MG63 (cell line): ENCODE measurements at regions not wholly inside any gene's neighbourhood (a gene's known extent, or its start where the extent isn't known, plus 50 kb on each side); places are given as distances from the start of the nearest gene placed in this dataset.
A peak's percentile ranks its signal among the peaks of the same experiment; 100 is the strongest.
"Not testable (repeated sequence)": the region's sequence is repeated elsewhere in the genome, so short reads cannot be mapped to it uniquely, and the experiment has no call there.

Experiments used
- DNase-seq: peaks from one replicate; pipeline ENCODE4 v3.0.0-alpha.2; 2020
- H3K27me3 ChIP-seq: fragments of 250-450 bp; sonication (Bioruptor Pico); 2 replicates; pipeline ENCODE4 v1.5.1; 2020; ENCODE audit warnings: mild to moderate bottlenecking, moderate library complexity
- H3K36me3 ChIP-seq: fragments of 250-450 bp; sonication (Bioruptor Pico); 2 replicates; pipeline ENCODE4 v1.5.1; 2020; ENCODE audit warnings: mild to moderate bottlenecking, moderate library complexity
- H3K4me3 ChIP-seq: fragments of 250-450 bp; sonication (Bioruptor Pico); 2 replicates; pipeline ENCODE4 v1.5.1; 2020; ENCODE audit warnings: mild to moderate bottlenecking, moderate library complexity
- H3K9me3 ChIP-seq: fragments of 250-450 bp; sonication (Bioruptor Pico); 2 replicates; pipeline ENCODE4 v1.5.1; 2020; ENCODE audit warnings: mild to moderate bottlenecking, moderate library complexity

DNA sequence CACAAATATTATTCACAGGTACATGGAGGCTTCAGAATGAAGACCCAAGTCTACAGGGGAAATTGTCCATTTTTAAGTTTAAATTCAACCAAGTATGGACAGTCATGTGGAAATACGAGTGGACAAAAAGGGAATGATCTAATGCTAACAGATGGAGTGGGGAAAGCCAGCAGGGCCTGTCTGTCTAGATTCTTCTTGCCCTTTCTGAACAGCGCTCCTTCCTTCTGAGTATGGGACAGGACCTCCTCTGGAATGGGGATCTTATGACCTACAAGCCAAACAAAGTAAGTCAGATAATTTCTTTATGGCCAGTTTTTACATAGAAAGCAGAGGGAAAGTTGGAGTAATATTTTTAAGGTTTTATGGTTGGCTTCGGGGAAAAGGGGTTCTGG lies 119.8 kb upstream of the NEK6 start:
- no peak for DNase-seq
- no peaks in the 10 kb centered on the region for H3K9me3 ChIP-seq
- no peaks in the 10 kb centered on the region for H3K36me3 ChIP-seq

DNA sequence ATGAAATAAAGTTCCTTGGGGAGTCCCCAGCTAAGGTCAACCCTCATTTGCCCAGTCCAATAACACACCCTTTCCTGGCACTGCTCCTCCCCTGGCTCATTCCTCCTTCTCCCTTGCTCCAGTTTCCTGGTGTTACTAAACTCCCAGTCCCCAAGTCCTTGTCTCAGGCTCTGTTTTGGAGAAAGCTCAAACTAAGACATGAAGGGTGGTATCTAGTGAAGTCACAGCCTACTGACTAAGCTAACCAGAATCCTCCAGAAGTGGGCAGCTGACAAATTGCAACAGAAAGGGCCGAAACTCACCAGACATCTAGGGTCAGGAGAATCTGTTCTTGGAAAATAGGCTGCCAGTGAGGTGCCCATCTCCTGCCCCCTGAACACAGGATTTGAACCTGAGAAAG lies 118.7 kb upstream of the NEK6 start:
- Histone ChIP-seq H3K4me3 (no peak overlapping the region), H3K9me3 (no peaks in the 10 kb centered on the region), H3K27me3 (no peaks in the 10 kb centered on the region), H3K36me3 (no peaks in the 10 kb centered on the region)
- no peak for DNase-seq

More for the DNA sequence above, 119.8 kb upstream of the NEK6 start:
- Histone ChIP-seq H3K4me3 (no peak overlapping the region), H3K27me3 (no peaks in the 10 kb centered on the region)

DNA sequence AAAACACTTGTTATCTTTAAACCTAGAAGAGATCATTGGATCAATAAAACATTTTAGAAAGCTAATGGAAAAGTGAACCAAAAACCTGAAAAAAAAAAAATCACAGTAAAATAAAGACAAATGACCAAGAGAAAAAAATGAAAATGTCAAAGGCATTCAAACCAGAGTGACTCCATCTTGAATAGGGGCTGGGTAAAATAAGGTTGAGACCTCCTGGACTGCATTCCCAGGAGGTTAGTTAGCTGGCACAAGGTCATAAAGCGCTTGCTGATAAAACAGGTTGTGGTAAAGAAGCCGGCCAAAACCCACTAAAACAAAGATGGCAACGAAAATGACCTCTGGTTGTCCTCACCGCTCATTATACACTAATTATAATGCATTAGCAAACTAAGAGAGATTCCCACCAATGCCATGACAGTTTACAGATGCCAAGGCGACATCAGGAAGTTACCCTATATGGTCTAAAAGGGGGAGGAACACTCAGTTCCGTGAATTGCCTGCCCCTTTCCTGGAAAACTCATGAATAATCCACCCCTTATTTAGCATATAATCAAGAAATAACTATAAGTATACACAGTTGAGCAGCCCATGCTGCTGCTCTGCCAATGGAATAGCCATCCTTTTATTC lies 116.7 kb upstream of the NEK6 start:
- Histone ChIP-seq H3K4me3 (no peak overlapping the region), H3K27me3 (no peaks in the 10 kb centered on the region), H3K36me3 (no peaks in the 10 kb centered on the region), H3K9me3 (peaks cover under 1% of the 10 kb centered on the region; the same call in 1 of the 2 replicates)
- DNase-seq: no peak

DNA sequence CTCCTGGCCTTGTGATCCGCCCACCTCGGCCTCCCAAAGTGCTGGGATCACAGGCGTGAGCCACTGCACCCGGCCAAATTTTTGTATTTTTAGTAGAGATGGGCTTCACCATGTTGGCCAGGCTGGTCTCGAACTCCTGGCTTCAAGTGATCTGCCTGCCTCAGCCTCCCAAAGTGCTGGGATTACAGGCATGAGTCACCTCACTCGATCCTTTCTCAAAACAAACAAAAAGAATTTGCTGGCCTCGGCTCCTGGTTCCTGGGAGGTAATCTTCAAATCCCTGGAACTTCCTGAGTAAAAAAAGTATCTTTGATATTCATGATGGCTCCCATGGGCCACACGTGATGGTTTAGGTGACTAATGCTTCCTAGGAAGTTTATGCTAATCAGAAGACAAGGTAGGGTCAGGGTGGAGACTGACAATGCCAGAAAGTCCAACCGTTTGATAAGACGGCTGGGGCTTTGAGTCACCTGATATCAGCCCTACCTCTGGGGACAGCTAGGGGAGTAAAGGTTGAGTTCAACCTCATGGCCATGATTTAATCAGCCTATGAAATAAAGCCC lies 113.1 kb upstream of the NEK6 start:
- H3K36me3 ChIP-seq, H3K4me3 ChIP-seq, H3K27me3 ChIP-seq, H3K9me3 ChIP-seq: not testable (repeated sequence)
- DNase-seq: peak; percentile 56

DNA sequence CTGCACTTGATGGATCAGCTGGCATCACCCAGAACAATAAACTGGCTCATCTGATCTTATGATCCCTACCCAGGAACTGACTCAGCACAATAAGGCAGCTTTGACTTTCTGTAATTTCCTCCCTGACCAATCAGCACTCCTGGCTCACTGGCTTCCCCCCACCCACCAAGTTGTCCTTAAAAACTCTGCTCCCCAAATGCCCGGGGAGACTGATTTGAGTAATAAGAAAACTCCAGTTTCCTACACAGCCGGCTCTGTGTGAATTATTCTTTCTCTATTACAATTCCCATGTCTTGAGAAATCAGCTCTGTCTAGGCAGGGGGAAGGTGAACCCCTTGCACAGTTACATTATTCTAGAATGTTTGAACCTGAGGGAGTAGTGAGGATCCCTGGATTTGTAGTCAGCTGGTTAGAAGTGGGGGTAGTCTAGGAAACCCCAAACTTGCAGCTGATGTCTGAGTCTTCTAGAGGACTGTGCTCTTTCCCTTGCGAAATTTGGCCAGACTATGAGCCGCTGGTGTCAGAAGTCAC lies 111.7 kb upstream of the NEK6 start:
- no peak for DNase-seq
- no peaks in the 10 kb centered on the region; the same call in 1 of the 2 replicates for H3K27me3 ChIP-seq
- H3K4me3 ChIP-seq: no peak overlapping the region
- peaks cover 5% of the 10 kb centered on the region; the same call in 1 of the 2 replicates for H3K9me3 ChIP-seq
- H3K36me3 ChIP-seq: no peaks in the 10 kb centered on the region

DNA sequence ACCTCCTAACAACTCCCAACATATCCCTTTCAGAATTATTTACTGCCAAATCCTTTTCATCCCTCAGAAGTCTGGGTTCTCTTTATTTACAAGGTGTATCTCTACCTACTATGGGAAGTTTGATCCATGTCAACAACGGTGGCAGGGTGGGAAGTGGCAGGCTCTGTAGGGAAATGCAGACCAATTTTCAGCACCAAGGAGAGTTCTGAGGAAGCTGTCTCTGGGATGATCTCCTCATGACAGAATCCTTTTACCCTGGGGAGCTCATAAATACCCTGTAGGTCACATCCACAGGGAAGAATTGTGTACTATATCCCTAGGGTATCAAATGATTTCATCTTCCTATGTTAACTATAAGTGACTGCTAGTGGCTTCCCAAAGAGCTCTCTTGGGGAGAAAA lies 107.8 kb upstream of the NEK6 start:
- H3K9me3 ChIP-seq: peaks cover 8% of the 10 kb centered on the region; the same call in 1 of the 2 replicates
- H3K27me3 ChIP-seq: peaks cover 8% of the 10 kb centered on the region
- no peak for DNase-seq
- H3K4me3 ChIP-seq: no peak overlapping the region
- H3K36me3 ChIP-seq: no peaks in the 10 kb centered on the region

DNA sequence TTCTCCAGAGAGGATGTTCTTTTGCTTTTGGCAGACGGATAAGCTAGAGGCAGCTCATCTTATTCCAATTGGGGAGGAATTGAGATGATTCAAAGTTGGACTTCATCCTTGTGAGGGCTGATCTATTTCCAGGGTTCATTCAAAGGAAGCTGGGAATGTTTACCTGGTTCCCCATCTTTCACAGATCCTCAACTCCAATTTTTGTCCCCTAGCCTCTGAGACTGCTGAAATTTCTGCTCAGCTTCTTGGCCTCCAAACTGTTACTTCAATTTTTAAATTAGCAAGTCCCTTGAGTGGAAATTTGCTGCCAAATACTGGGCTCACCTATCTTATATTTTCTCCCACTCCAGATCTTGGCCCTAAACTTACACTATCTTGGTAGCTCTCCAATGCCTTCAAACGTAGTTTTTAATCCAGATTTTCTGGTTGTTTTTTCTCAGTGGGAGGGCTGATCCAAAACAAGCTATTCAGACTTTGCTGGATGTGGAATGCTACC lies 93.9 kb upstream of the NEK6 start:
- H3K27me3 ChIP-seq: peaks cover 19% of the 10 kb centered on the region
- no peaks in the 10 kb centered on the region for H3K36me3 ChIP-seq
- H3K4me3 ChIP-seq: no peak overlapping the region
- no peaks in the 10 kb centered on the region for H3K9me3 ChIP-seq
- no peak for DNase-seq

DNA sequence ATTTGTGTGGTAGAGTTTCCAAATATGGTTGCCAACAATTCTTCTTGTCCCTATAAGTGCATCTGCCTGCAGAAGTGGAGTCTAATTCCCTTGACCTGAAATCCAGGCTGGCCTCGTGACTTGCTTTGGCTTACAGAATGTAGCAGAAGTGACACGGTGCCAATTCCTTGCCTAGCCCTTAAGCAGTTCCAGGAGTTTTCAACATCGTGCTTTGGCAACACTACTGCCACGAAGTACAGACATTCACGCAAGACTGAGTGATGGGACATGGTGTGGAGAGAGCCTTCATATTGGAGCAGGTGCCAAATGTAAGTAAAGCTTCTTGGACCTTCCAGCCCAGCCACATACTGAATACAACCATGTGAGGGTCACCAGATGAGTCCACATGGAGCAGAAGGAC lies 92.9 kb upstream of the NEK6 start:
- Histone ChIP-seq H3K36me3 (no peaks in the 10 kb centered on the region), H3K9me3 (peaks cover 2% of the 10 kb centered on the region; the same call in 1 of the 2 replicates), H3K4me3 (no peak overlapping the region), H3K27me3 (peaks cover 24% of the 10 kb centered on the region)
- no peak for DNase-seq

DNA sequence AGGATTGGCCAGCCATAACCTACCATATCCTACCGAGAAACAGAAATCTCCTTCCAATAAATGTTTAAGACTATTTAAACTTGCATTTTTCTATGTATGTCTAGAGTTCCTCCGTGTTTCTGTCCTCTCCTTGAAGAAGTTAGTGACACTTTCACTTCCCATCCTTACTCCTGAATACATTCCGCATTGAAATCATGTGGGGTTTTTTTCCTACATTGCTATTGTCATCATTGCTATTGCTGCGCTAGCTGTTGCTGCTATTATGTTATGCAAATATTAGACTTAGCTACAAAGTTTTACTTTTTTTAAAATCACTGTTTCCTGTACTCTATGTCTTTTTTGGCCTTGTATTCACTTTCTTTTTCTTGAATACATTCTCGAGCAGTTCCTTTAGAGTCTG lies 83.3 kb upstream of the NEK6 start:
- Histone ChIP-seq H3K9me3 (peaks cover 2% of the 10 kb centered on the region; the same call in 1 of the 2 replicates), H3K4me3 (no peak overlapping the region), H3K36me3 (no peaks in the 10 kb centered on the region), H3K27me3 (peaks cover 22% of the 10 kb centered on the region)
- DNase-seq: no peak

DNA sequence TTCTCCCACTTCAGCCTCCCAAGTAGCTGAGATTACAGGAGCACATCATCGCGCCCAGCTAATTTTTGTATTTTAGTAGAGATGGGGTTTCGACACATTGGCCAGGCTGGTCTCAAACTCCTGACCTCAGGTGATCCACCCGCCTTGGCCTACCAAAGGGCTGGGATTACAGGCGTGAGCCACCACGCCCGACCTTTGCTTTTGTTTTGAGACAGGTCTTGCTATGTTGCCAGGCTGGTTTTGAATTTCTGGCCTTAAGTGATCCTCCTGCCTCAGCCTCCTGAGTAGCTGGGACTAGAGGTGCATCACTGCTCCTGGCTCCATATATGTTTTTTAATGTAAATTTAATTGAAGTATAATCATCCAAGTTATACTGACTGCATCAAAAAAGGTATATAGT lies 80.2 kb upstream of the NEK6 start:
- DNase-seq, H3K36me3 ChIP-seq, H3K4me3 ChIP-seq, H3K9me3 ChIP-seq: not testable (repeated sequence)
- H3K27me3 ChIP-seq: peaks cover 27% of the 10 kb centered on the region

DNA sequence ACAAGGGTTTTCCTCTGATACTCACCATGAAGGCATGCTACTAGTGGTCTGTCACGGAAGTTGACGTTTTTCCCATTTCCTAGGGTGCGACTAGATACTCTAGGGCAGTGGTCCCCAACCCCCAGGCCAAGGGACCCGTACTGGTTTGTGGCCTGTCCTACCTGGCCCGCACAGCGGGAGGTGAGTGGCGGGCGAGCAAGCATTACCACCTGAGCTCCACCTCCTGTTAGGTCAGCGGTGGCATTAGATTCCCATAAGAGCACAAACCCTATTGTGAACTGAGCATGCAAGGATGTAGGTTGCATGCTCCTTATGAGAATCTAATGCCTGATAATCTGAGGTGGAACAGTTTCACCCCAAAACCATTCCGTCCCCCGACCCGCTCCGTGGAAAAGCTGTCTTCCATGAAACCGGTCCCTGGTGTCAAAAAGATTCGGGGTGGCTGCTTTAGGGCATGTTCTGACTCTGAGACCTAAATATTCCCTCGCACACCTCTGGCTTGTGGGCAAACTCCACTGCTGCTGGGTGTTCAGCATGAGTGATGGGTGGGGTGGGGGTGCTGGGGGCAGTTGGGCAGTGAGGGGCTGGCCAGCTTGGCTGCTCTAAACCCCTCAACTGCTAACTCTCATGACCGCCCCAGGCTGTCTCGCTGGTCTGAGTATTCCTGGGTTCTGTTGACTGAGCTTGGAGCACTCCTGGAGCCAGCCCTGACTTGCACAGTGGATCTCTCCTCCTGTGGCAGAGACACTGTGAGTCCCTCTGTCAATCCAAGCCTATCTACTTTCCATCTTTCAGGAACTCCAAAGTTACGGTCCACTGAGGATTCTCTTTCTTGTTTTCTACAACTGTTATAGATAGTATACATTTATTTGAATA lies 78.3 kb upstream of the NEK6 start:
- H3K36me3 ChIP-seq: no peaks in the 10 kb centered on the region
- H3K9me3 ChIP-seq: no peaks in the 10 kb centered on the region
- H3K27me3 ChIP-seq: peaks cover 27% of the 10 kb centered on the region
- DNase-seq: no peak
- H3K4me3 ChIP-seq: no peak overlapping the region

DNA sequence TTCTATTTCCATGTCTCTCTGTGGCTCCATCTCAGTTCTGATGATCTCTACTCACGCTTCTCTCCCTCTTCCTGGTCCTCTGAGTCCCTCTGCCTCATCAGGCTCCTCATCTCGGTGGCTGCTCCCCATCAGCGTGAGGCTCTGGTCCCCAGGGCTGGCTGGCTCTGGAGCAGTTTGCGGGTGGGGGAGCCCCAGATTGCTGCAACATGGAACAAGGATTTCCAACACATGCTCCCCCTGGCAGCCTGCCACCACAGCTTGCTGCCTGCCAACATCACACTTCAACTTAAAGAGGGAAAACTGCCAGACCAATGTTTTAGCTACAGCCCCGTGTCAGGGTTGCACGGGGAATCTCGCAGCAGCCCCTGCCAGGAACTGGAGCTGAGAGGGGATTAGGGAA lies 77.2 kb upstream of the NEK6 start:
- peak; percentile 11 for DNase-seq
- H3K36me3 ChIP-seq: no peaks in the 10 kb centered on the region
- no peaks in the 10 kb centered on the region for H3K9me3 ChIP-seq
- peaks cover 27% of the 10 kb centered on the region for H3K27me3 ChIP-seq
- no peak overlapping the region for H3K4me3 ChIP-seq

DNA sequence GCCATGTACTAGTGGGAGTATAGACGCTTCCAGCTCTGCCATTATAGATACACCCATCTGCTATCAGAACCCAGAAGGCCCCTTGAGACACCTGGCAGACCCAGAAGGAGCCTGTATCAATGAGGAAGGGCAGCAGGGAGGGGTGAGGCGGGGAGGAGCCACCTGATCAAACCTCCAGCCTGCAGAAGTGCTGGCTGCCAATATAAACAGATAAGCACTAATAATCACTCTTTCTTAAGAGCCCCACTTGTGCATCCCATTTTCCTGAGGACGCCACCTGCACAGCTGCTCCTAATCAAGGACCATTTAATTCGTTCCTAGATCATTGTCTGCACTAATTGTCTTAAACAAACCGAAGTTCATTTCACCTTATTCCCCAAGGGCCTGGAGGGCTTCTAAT lies 75.0 kb upstream of the NEK6 start:
- DNase-seq: no peak
- Histone ChIP-seq H3K27me3 (peaks cover 31% of the 10 kb centered on the region), H3K4me3 (no peak overlapping the region), H3K36me3 (no peaks in the 10 kb centered on the region), H3K9me3 (no peaks in the 10 kb centered on the region)

DNA sequence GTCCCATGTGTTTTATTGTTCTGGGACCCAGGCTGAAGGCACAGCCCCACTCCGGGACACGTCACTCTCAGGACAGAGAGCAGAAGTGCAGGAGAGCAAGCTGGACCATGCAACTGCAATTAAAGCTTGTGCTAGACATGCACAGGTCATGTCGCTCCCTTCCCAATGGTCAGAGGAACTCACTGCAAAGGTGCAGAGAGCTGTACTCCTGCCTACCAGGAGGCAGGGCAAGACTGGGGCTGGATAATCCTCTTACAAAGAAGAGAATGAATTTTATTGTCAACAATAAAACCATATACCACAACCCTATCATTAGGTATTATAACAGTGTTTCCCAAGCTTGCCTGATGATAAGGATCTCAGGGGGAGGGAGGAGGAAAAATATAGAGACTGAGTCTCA lies 74.0 kb upstream of the NEK6 start:
- Histone ChIP-seq H3K36me3 (no peaks in the 10 kb centered on the region), H3K4me3 (no peak overlapping the region), H3K27me3 (peaks cover 31% of the 10 kb centered on the region), H3K9me3 (no peaks in the 10 kb centered on the region)
- no peak for DNase-seq

DNA sequence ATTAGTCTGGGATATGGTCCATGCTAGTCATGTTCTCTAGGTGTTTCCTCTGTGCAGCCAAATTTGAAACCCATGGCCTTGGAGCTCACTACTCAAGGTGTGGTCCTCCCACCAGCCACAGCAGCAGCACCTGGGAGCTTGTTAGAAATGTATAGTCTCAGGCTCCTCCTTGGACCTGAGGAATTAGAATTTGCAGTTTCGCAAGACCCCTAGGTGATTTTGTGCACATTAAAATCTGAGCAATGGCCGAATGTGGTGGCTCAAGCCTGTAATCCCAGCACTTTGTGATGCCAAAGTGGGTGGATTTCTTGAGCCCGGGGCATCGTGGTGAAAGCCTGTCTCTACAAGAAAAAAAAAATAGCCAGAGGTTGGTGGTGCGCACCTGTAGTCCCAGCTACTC lies 72.3 kb upstream of the NEK6 start:
- Histone ChIP-seq H3K4me3 (no peak overlapping the region), H3K27me3 (peaks cover 22% of the 10 kb centered on the region), H3K9me3 (no peaks in the 10 kb centered on the region), H3K36me3 (no peaks in the 10 kb centered on the region)
- no peak for DNase-seq

DNA sequence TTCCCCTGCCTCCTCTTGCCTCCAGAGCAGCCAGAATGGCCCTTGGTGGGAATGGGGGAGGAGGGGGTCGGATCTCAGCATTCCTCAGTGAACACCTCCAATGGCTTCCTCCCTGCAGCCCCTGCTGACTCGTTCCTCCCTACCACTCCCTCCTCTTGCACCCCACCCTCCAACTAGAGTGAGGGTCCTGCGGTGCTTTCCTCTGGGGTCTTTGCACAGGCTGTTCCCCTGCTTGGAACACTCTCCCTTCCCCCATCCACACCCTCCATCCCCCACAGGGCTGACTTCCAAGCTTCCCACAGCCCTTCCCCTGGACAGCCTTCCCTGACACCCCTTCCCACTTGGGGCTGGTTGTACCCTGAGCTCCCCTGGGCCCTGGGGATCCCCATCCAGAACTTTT lies 70.4 kb upstream of the NEK6 start:
- Histone ChIP-seq H3K9me3 (no peaks in the 10 kb centered on the region), H3K4me3 (no peak overlapping the region), H3K27me3 (peaks cover 7% of the 10 kb centered on the region), H3K36me3 (no peaks in the 10 kb centered on the region)
- no peak for DNase-seq

DNA sequence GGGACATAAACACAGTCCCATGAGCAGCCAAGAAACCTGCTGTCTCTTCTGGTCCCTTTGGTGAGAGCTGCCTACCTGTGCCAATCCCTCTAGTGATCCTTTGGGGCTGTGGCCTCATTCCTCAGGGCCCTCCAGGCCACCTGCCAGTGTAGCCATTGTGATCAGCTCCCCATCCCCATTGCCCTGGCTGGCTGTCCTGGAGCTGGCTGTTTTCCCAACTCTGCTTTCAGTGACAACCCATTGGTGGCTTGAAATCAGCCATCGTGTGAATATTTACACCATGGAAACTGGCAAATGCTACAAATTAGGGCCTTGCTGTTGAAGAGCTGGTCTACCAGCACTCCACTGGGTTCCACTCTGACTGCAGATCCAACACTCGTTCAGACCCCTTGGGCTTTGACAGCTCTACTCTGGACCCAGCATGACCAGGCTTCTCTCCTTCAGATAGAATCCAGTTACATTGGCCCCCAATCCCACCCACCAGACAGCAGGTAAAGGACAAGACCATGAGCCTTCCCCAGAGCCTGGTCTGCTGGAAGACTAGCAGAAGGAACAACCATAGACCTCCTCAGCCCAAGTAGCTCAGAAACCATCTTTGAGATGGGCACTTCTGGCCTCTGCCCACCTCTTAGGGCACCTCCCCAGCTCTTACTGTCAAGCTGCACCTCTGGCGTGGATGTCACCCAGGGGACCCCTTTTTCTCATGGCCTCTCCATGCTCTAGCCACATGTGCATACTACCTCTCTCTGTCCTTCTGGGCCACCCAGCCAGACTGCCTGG lies 69.2 kb upstream of the NEK6 start:
- no peak overlapping the region for H3K4me3 ChIP-seq
- DNase-seq: no peak
- no peaks in the 10 kb centered on the region for H3K36me3 ChIP-seq
- H3K27me3 ChIP-seq: peaks cover 5% of the 10 kb centered on the region
- H3K9me3 ChIP-seq: no peaks in the 10 kb centered on the region
